H1 (cell line): ENCODE measurements at regions not wholly inside any gene's neighbourhood (a gene's known extent, or its start where the extent isn't known, plus 50 kb on each side); places are given as distances from the start of the nearest gene placed in this dataset.

Experiments used
- CTCF ChIA-PET: fragments of 300-600 bp; sonication (Branson Sonifier 250); formaldehyde crosslinking; loops from one replicate; lab custom pipeline; 2021; ENCODE audit not compliant: partially characterized antibody; lab: Charles Lee
- POLR2A ChIA-PET: fragments of 300-600 bp; sonication (Branson Sonifier 250); formaldehyde crosslinking; loops from one replicate; lab custom pipeline; 2021; ENCODE audit warnings: inconsistent platforms; ENCODE audit not compliant: partially characterized antibody; lab: Charles Lee
- DNase-seq, 2 experiments: peaks; one replicate each; pipeline versions ENCODE4 v3.0.0 to v3.0.0-alpha.2; 2010 to 2022; ENCODE audit warnings: low spot score in 2 of 2, low read depth in 1 of 2, mixed read lengths in 1 of 2
- FAIRE-seq: peaks from 2 replicates; lab custom pipeline; 2011; peaks lifted over from hg19 to GRCh38; lab: Jason Lieb, UNC
- H2AFZ ChIP-seq: 2 replicates; pipeline ENCODE4 v1.8.1; 2012; ENCODE audit warnings: low read length, inconsistent platforms
- H2AK5ac ChIP-seq: 2 replicates; pipeline ENCODE4 v1.6.1; 2013; ENCODE audit warnings: low read depth, low read length
- H2BK120ac ChIP-seq: replicated peaks from 2 replicates; pipeline ENCODE3; 2013; ENCODE audit warnings: low read depth, low read length, inconsistent platforms
- H2BK12ac ChIP-seq: 2 replicates; pipeline ENCODE4 v1.6.1; 2013; ENCODE audit warnings: low read depth, low read length
- H2BK15ac ChIP-seq: 2 replicates; pipeline ENCODE4 v1.6.1; 2013; ENCODE audit warnings: low read length
- H2BK20ac ChIP-seq: 2 replicates; pipeline ENCODE4 v1.6.1; 2013; ENCODE audit warnings: low read length
- H2BK5ac ChIP-seq: 2 replicates; pipeline ENCODE4 v1.6.1; 2013; ENCODE audit warnings: low read depth, low read length
- H3K14ac ChIP-seq: 2 replicates; pipeline ENCODE4 v1.6.1; 2013; ENCODE audit warnings: inconsistent platforms; ENCODE audit not compliant: insufficient read length
- H3K18ac ChIP-seq: 2 replicates; pipeline ENCODE4 v1.6.1; 2013; ENCODE audit warnings: low read length; ENCODE audit errors: extremely low read depth
- H3K23ac ChIP-seq: 2 replicates; pipeline ENCODE4 v1.6.1; 2013; ENCODE audit warnings: inconsistent platforms; ENCODE audit not compliant: insufficient read length
- H3K23me2 ChIP-seq: 2 replicates; pipeline ENCODE4 v1.6.1; 2013; ENCODE audit warnings: low read depth, low read length
- H3K27ac ChIP-seq: 2 replicates; pipeline ENCODE4 v1.6.1; 2011; ENCODE audit warnings: low read depth, low read length, inconsistent platforms
- H3K27me3 ChIP-seq, 4 experiments: replicated peaks in 1 of 4; 1 replicate in 1 of 4; 2 replicates in 3 of 4; pipeline versions ENCODE4 v1.6.1 to v1.8.1; 2011 to 2013; ENCODE audit warnings: low read length in 3 of 4, mild to moderate bottlenecking in 3 of 4, inconsistent platforms in 2 of 4, mixed read lengths in 2 of 4, moderate library complexity in 1 of 4; ENCODE audit not compliant: control insufficient read depth in 3 of 4, insufficient read depth in 3 of 4; ENCODE audit errors: extremely low read depth in 1 of 4
- H3K36me3 ChIP-seq, 4 experiments: 2 replicates each; pipeline versions ENCODE4 v1.6.1 to v1.8.1; 2011 to 2013; ENCODE audit warnings: mild to moderate bottlenecking in 4 of 4, low read length in 3 of 4, moderate library complexity in 2 of 4, control low read depth in 1 of 4, inconsistent platforms in 1 of 4; ENCODE audit not compliant: insufficient read depth in 4 of 4, control insufficient read depth in 2 of 4
- H3K4ac ChIP-seq: replicated peaks from 2 replicates; pipeline ENCODE3; 2013; ENCODE audit warnings: low read length, low read depth, mixed read lengths, inconsistent platforms; ENCODE audit not compliant: insufficient read length
- H3K4me1 ChIP-seq, 4 experiments: replicated peaks in 1 of 4; 1 replicate in 1 of 4; 2 replicates in 3 of 4; pipeline versions ENCODE4 v1.6.1 to v1.8.1; 2011 to 2013; ENCODE audit warnings: low read length in 3 of 4, inconsistent platforms in 2 of 4, mixed read lengths in 1 of 4; ENCODE audit not compliant: insufficient read depth in 4 of 4, control insufficient read depth in 3 of 4
- H3K4me2 ChIP-seq, 2 experiments: 2 replicates each; pipeline versions ENCODE4 v1.6.1 to v1.8.1; 2011 to 2013; ENCODE audit warnings: low read depth in 2 of 2, low read length in 2 of 2, control low read depth in 1 of 2, inconsistent platforms in 1 of 2, mild to moderate bottlenecking in 1 of 2; ENCODE audit not compliant: insufficient read depth in 1 of 2
- H3K4me3 ChIP-seq, 4 experiments: fragments of 200-600, 300-600 bp in 1 of 4; sonication (generic), shearing (Covaris generic), sonication (Bioruptor Twin) in 1 of 4; 2 replicates each; pipeline versions ENCODE4 v1.5.1 to v1.8.1; 2011 to 2016; ENCODE audit warnings: low read length in 4 of 4, low read depth in 3 of 4, control low read depth in 2 of 4, inconsistent platforms in 2 of 4, mild to moderate bottlenecking in 2 of 4, mixed read lengths in 1 of 4, moderate library complexity in 1 of 4; ENCODE audit not compliant: insufficient read depth in 2 of 4; ENCODE audit errors: extremely low read depth in 1 of 4
- H3K56ac ChIP-seq: replicated peaks from 2 replicates; pipeline ENCODE3; 2013; ENCODE audit warnings: low read depth, mild to moderate bottlenecking, mixed read lengths, low read length, inconsistent platforms; ENCODE audit not compliant: insufficient read length
- H3K79me1 ChIP-seq: 2 replicates; pipeline ENCODE4 v1.6.1; 2013; ENCODE audit warnings: low read depth, low read length, control low read depth
- H3K79me2 ChIP-seq, 2 experiments: 2 replicates each; pipeline versions ENCODE4 v1.6.1 to v1.8.1; 2012 to 2013; ENCODE audit warnings: low read length in 2 of 2, mild to moderate bottlenecking in 2 of 2, inconsistent platforms in 1 of 2; ENCODE audit not compliant: insufficient read depth in 2 of 2, control insufficient read depth in 1 of 2
- H3K9ac ChIP-seq, 4 experiments: replicated peaks in 1 of 4; 1 replicate in 1 of 4; 2 replicates in 3 of 4; pipeline versions ENCODE4 v1.6.1 to v1.8.1; 2011 to 2013; ENCODE audit warnings: low read depth in 3 of 4, low read length in 3 of 4, control low read depth in 2 of 4, mild to moderate bottlenecking in 2 of 4, moderate library complexity in 2 of 4, inconsistent platforms in 1 of 4; ENCODE audit errors: extremely low read depth in 1 of 4
- H3K9me3 ChIP-seq, 2 experiments: 2 replicates each; pipeline versions ENCODE4 v1.6.1 to v1.8.1; 2012 to 2013; ENCODE audit warnings: mild to moderate bottlenecking in 2 of 2, moderate library complexity in 2 of 2, control low read depth in 1 of 2, inconsistent platforms in 1 of 2, low read depth in 1 of 2, low read length in 1 of 2, mixed read lengths in 1 of 2; ENCODE audit not compliant: insufficient read depth in 2 of 2
- H4K20me1 ChIP-seq, 2 experiments: replicated peaks in 1 of 2; 2 replicates each; pipeline versions ENCODE3 to v1.8.1; 2011 to 2013; ENCODE audit warnings: inconsistent platforms in 2 of 2, low read length in 2 of 2, mild to moderate bottlenecking in 1 of 2; ENCODE audit not compliant: insufficient read depth in 2 of 2, control insufficient read depth in 1 of 2
- H4K5ac ChIP-seq: 2 replicates; pipeline ENCODE4 v1.6.1; 2013; ENCODE audit warnings: low read length, low read depth, mixed read lengths, inconsistent platforms; ENCODE audit not compliant: insufficient read length
- H4K8ac ChIP-seq: 2 replicates; pipeline ENCODE4 v1.8.0; 2013; ENCODE audit warnings: mild to moderate bottlenecking, moderate library complexity, low read length, inconsistent platforms; ENCODE audit not compliant: insufficient read depth; ENCODE audit errors: extremely low read depth
- H4K91ac ChIP-seq: replicated peaks from 2 replicates; pipeline ENCODE3; 2013; ENCODE audit warnings: low read length, mixed read lengths, inconsistent platforms; ENCODE audit not compliant: insufficient read length
- BRCA1 ChIP-seq: IDR thresholded peaks from 2 replicates; pipeline ENCODE4 v1.6.1; 2012; ENCODE audit warnings: low read depth, low read length, improper control_type of control experiment
- CBX5 ChIP-seq: fragments of 300-800, 300-1000 bp; sonication (generic); IDR thresholded peaks from 2 replicates; pipeline ENCODE4 v1.7.1; 2016; ENCODE audit warnings: antibody characterized with exemption, low read length, low read depth
- CHD1 ChIP-seq: IDR thresholded peaks from 2 replicates; pipeline ENCODE4 v1.6.1; 2012; ENCODE audit warnings: low read depth, low read length, improper control_type of control experiment
- CTBP2 ChIP-seq: IDR thresholded peaks from 2 replicates; pipeline ENCODE4 v1.7.0; 2011; ENCODE audit warnings: borderline replicate concordance, mild to moderate bottlenecking, moderate library complexity, mixed read lengths, low read length; ENCODE audit not compliant: insufficient read depth, insufficient read length
- E2F6 ChIP-seq: IDR thresholded peaks from 2 replicates; pipeline ENCODE4 v1.6.1; 2012; ENCODE audit warnings: inconsistent platforms
- EGR1 ChIP-seq: IDR thresholded peaks from 2 replicates; pipeline ENCODE4 v1.6.1; 2011; ENCODE audit warnings: low read depth, low read length, borderline replicate concordance
- HDAC2 ChIP-seq, 2 experiments: fragments of 300-600 bp in 1 of 2; sonication (generic) in 1 of 2; IDR thresholded peaks; 2 replicates each; pipeline ENCODE4 v1.6.1; 2011 to 2012; ENCODE audit warnings: low read depth in 2 of 2, low read length in 2 of 2, mild to moderate bottlenecking in 2 of 2, moderate library complexity in 2 of 2, borderline replicate concordance in 1 of 2, inconsistent platforms in 1 of 2
- HDAC6 ChIP-seq: IDR thresholded peaks from one replicate; pipeline ENCODE4 v1.7.1; 2012; ENCODE audit warnings: low read depth, mild to moderate bottlenecking, inconsistent platforms, low read length, moderate library complexity
- NRF1 ChIP-seq: IDR thresholded peaks from 2 replicates; pipeline ENCODE4 v1.6.1; 2011; ENCODE audit warnings: mild to moderate bottlenecking, low read depth, low read length, improper control_type of control experiment
- POLR2A ChIP-seq, 2 experiments: IDR thresholded peaks; 1 replicate in 1 of 2; 2 replicates in 1 of 2; pipeline ENCODE4 v1.6.1; 2011; ENCODE audit warnings: low read depth in 2 of 2, low read length in 2 of 2, mild to moderate bottlenecking in 2 of 2; ENCODE audit errors: control extremely low read depth in 1 of 2
- SAP30 ChIP-seq: fragments of 300-600 bp; sonication (generic); IDR thresholded peaks from 2 replicates; pipeline ENCODE4 v1.7.1; 2012; ENCODE audit warnings: low read length, moderate library complexity, mild to moderate bottlenecking, inconsistent platforms; ENCODE audit not compliant: insufficient read depth, insufficient replicate concordance
- SP1 ChIP-seq: IDR thresholded peaks from 2 replicates; pipeline ENCODE4 v1.6.1; 2011; ENCODE audit warnings: low read depth, low read length
- SUZ12 ChIP-seq: fragments of 200-600 bp; sonication (generic); IDR thresholded peaks from 2 replicates; pipeline ENCODE4 v1.6.1; 2012; ENCODE audit warnings: mild to moderate bottlenecking, inconsistent platforms, low read length, moderate library complexity, mixed read lengths
- TCF12 ChIP-seq: IDR thresholded peaks from 2 replicates; pipeline ENCODE4 v1.6.1; 2011; ENCODE audit warnings: low read depth, mild to moderate bottlenecking, low read length
- YY1 ChIP-seq: IDR thresholded peaks from 2 replicates; pipeline ENCODE4 v1.6.1; 2011; ENCODE audit warnings: low read depth, mild to moderate bottlenecking, low read length
- WGBS, 2 experiments: shearing (Covaris generic) in 1 of 2; methylation state at CpG; one replicate each; pipeline versions ENCODE4 v1.1.6 to v1.1.7; 2013 to 2015; ENCODE audit warnings: low lambda C conversion rate in 2 of 2, mixed read lengths in 2 of 2, inconsistent platforms in 1 of 2, low coverage in 1 of 2, missing lambda C conversion rate in 1 of 2; ENCODE audit not compliant: insufficient replicate concordance in 2 of 2, insufficient coverage in 1 of 2, insufficient read length in 1 of 2; ENCODE audit errors: extremely low coverage in 1 of 2, missing lambda C conversion rate in 1 of 2; 5-methylcytosine and 5-hydroxymethylcytosine counted together

- peaks cover 0 to 1% (median 0%) of the 10 kb centered on the region in 4 experiments; a peak in 1 of 7 replicates for H3K4me1 ChIP-seq
- POLR2A ChIA-PET: no interaction called here
- H3K4me2 ChIP-seq: no peak overlapping the region
- no peak for DNase-seq
- no peak overlapping the region for H2BK12ac ChIP-seq
- no peak overlapping the region for H3K9ac ChIP-seq
- no peak overlapping the region for H3K4me3 ChIP-seq
- no peak overlapping the region for H3K56ac ChIP-seq
- H3K23me2 ChIP-seq: no peaks in the 10 kb centered on the region; the same call in 1 of the 2 replicates
- no peaks in the 10 kb centered on the region for H3K79me2 ChIP-seq
- 91% methylated on average over 4 of the region's 4 CpGs; no CpG with 5 or more reads in 1 of the 2 experiments for WGBS, 2 experiments
- H4K20me1 ChIP-seq: no peaks in the 10 kb centered on the region
- no peak overlapping the region for H2BK5ac ChIP-seq
- FAIRE-seq: no peak
- H3K18ac ChIP-seq: no peak overlapping the region
- no peak overlapping the region for H4K5ac ChIP-seq
- CTCF ChIA-PET: interaction anchor here (1.0 to 1.7 kb wide), 3 partner anchors 18 to 121 kb away, joined by 3 to 5 read pairs (median 3); no protein-coding TSS in a partner anchor
- no peak overlapping the region for H2BK120ac ChIP-seq
- H3K4ac ChIP-seq: no peak overlapping the region
- H2AFZ ChIP-seq: no peak overlapping the region
- H3K36me3 ChIP-seq: no peaks in the 10 kb centered on the region
- H3K9me3 ChIP-seq: no peaks in the 10 kb centered on the region
- H3K79me1 ChIP-seq: no peaks in the 10 kb centered on the region
- no peak overlapping the region for H4K8ac ChIP-seq
- H3K23ac ChIP-seq: no peak overlapping the region
- H3K27me3 ChIP-seq: no peaks in the 10 kb centered on the region
- no peak overlapping the region for H3K14ac ChIP-seq
- H2BK20ac ChIP-seq: no peak overlapping the region
- H4K91ac ChIP-seq: no peak overlapping the region
- no peak overlapping the region for H2BK15ac ChIP-seq
- H2AK5ac ChIP-seq: no peak overlapping the region
- H3K27ac ChIP-seq: no peak overlapping the region
- TF ChIP-seq CHD1: no peak
- TF ChIP-seq CTBP2: no peak
- no peak for TF ChIP-seq NRF1
- TF ChIP-seq BRCA1: no peak
- no peak for TF ChIP-seq SUZ12
- TF ChIP-seq HDAC2 (IDR thresholded peaks at IDR 0.05; ENCODE audit: borderline replicate concordance in 1 of 2, low read depth in 2 of 2, low read length in 2 of 2): no peak
- TF ChIP-seq EGR1: no peak
- TF ChIP-seq E2F6: no peak
- no peak for TF ChIP-seq SP1
- TF ChIP-seq HDAC6: no peak
- TF ChIP-seq TCF12: no peak
- no peak for TF ChIP-seq YY1
- no peak for TF ChIP-seq CBX5
- TF ChIP-seq POLR2A (IDR thresholded peaks at IDR 0.05; ENCODE audit: control extremely low read depth in 1 of 2, low read depth in 2 of 2, low read length in 2 of 2): no peak
- TF ChIP-seq SAP30: no peak
Observed at GRCh38 chr10:62473241-62473640, 99.1 kb downstream of the ZNF365 start.
